Medulla oblongata (tissue), 1 donor: ENCODE measurements at regions not wholly inside any gene's neighbourhood (a gene's known extent, or its start where the extent isn't known, plus 50 kb on each side); places are given as distances from the start of the nearest gene placed in this dataset.
A peak's percentile ranks its signal among the peaks of the same experiment; 100 is the strongest.

ENCODE experiments used
- DNase-seq: peaks from one replicate; pipeline ENCODE4 v3.0.0-alpha.2; 2015; ENCODE audit errors: extremely low spot score

DNA sequence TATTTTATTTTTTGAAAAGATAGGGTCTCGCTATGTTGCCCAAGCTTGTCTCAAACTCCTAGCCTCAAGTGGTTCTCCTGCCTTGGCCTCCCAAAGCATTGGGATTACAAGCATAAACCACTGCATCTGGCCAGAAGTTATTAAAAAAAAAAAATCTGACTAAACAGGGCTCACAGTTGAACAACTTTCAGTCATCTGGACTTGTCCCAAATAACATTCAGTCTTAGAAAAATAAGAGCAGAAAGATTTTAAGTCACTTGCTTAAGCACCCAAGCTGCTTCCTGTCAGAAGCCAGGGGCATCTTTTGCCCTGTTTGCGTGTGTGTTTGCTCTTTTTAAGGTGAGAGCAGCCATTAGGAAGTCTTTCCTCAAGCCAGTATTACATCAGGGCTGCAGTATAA, 286.8 kb downstream of the LMO4 start:
- DNase-seq, result no peak

DNA sequence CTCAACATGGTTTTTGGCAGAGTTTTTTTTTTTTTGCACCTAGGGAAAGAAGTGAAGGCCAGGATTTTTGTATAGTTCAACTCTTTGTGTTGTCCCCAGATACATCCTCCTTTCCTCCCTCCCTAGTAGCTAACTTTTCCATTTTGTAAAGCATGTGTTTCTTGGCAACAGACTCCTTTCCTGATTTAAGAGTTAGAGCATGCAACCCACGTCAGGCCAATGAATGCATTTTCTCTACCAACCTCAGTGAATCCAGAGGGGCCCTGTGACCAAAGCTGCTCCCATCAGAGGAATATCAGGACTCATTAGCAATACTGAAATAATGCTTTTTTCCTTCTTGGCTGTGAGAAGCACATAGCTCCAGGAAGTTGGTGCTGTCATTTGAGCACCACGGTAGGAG, 287.2 kb downstream of the LMO4 start:
- no peak for DNase-seq

DNA sequence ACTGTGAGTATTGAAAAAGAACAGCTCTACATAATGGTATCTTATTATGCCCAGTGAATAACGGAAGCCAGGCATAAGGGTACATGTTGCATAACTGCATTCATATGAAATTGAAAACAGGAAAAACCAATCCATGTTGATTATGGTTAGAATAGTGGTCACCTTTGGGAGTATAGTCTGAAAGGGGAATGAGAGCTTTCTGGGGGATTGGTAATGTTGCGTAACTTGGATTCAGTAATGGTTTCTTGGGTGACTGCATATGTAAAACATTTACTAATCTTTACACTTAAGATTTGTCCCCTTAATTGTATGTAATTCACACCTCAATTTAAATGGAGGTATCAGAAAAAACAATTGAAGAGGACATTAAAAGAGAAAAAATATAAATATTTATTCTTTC, 292.1 kb downstream of the LMO4 start:
- DNase-seq, result no peak

DNA sequence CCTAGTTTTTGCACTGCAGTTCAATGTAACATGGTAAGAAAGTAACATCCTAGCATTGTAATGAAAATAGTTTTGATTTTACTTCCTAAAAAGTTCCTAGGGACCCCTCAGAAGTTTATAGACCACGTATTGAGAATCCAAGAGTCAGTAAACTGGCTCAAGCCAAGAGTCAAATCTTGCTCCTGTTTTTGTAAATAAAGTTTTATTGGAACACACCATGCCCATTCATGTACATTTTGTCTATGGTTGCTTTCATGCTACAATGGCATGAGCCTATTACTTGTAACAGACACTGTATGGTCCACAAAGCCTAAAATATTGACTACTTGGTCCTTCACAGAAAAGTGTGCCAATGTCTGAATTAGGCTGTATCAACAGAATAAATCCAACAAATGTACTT, 301.0 kb downstream of the LMO4 start:
- DNase-seq, result no peak

DNA sequence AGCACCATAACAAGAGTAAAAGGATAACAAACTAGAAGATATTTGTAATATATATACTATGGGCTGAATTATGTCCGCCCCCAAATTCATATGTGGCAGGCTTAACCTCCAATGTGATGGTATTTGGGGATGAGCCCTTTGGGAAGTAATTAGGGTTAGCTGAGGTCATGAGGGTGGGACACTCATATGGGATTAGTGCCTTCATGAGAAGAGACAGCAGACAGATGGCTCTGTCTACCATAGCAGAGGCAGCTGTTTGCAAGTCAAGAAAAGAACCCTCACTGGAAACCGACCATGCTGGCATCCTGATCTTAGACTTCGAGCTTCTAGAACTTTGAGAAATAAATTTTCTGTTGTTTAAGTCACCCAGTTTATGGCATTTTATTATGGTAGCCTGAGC, 303.6 kb downstream of the LMO4 start:
- DNase-seq, result no peak

DNA sequence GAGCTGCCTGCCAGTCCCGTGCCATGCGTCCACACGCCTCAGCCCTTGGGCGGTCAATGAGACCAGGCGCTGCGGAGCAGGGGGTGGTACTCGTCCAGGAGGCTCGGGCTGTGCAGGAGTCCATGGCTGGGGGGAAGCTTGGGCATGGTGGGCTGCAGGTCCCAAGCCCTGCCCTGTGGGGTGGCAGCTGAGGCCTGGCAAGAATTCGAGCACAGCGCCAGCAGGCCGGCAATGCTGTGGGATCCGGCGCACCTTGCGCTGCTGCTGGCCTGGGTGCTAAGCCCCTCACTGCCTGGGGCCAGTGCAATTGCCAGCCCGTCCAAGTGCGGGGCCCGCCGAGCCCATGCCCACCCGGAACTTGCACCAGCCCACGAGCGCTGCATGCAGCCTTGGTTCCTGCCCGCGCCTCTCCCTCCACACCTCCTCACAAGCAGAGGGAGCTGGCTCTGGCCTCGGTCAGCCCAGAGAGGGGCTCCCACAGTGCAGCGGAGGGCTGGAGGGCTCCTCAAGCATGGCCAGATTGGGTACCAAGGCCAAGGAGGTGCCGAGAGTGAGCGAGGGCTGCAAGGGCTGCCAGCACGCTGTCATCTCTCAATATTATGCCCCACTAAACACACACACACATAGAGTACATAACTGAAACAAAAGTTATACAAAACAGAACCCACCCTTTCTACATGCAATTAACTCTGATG, 307.7 kb downstream of the LMO4 start:
- no peak for DNase-seq

DNA sequence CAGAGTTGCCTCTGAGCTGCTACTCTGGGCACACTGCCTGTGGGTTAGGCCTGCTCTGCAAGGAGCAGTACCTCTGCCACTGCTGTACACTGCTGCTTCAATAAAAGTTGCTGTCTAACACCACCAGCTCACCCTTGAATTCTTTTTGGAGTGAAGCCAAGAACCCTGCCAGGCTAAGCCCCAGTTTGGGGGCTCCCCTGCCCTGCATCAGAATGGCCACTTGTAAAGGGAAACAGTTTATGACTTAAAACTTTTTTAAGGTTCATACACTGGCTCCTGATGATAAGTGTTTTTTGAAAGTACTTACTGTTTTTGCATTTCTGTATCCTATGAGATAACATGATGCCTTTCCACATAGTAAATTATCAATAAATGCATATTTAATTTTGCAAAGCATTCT, 310.0 kb downstream of the LMO4 start:
- DNase-seq, result no peak

DNA sequence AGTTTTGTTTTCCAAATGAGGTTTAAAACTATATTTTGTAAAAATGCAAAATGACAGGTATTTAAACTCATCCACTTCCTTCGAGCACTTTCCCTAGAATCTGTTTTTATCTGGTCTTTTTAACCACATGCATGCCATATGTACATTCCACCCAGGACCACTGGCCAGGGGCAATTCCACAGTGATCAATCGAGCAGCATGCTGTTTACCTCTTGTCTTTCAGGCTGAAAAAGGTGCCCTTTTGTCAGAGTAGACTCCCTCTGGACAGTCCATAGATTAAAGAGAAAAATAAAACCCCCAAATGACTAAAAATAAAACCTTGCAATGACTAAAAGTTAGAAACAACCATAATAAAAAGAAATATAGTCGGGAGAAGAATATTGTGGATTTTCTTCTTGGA, 313.3 kb downstream of the LMO4 start:
- DNase-seq, result no peak

DNA sequence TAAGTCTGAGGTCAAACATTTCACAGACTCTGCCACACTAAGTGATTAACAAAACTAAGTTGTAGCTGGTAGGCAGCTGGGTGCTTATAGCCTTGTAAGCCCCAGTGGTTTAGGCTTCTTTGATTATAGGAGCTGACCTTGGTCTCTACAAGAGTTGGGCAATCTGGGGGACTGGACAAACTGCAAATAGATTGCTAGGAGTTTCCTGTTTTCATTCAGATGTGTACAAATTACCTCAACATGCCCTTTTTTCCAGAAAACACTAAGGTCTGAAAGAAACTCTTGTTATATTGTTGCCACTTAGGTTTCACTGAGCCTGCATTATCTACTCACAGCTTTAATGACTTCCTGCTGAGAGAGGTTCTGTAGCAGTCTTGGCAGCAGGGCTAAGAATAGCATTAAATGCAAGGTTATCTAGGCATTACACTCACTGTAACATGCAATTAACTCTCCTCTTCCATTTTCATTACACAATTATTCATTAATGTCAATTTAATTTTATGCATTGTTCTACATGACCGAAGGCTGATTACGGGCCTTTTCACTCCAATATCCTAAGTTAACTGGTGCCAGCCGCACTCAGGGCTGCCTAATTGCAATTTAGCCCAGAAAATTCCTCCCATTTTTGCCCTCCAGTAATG, 314.0 kb downstream of the LMO4 start:
- no peak for DNase-seq

DNA sequence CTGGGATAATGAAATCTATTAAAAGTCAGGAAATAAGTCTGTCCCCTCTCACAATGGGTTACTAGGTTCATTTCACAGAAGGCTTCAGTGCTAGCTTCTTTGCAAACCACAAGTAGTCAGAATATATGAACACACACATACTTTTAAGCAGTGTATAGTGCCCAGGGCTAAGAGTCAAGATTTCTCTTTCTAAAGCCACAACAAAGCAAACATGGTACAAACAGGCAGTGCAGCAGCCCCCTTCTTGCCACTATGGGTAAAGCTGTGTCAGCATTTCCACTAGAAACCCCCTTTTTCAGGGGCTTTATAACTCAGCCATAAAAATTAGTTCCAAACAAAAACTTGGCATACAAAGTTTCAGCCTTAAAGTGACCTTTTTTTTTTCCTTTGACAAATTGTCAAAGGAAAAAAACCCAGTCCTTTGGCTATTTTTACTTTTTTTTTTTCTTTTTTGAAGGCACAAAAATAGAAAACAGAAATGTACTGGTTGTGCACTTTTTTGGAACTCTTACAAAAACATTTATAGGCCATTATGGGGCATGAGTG, 315.4 kb downstream of the LMO4 start:
- DNase-seq, result no peak

DNA sequence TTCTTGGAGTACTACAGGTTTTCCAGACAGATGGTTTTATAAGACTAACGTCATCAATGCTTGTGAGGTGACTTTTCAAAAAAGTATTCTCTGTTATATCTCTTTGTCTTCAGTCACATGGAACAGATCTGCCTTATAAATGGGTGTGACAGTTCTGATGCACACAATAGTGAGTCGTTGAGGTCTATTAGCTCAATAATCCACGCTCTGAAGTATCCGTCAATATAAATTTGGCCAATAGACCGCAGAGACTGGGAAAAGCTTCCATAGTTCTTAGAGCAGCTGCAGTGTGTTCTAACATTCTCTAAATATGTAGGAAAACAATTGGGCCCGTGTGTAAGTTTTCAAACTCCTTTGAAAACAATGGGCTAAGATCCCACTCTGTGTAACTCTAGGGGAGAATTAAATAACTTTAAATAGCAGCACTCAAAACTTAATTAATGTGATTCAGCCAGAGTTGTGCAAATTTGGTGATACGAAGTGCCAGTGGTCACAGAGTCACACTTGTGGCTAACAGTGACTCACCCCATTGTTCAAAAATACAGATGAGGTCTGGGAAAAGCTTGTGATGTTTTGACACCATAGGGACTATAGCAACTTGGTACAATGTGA, 316.0 kb downstream of the LMO4 start:
- peak; percentile 44 for DNase-seq

DNA sequence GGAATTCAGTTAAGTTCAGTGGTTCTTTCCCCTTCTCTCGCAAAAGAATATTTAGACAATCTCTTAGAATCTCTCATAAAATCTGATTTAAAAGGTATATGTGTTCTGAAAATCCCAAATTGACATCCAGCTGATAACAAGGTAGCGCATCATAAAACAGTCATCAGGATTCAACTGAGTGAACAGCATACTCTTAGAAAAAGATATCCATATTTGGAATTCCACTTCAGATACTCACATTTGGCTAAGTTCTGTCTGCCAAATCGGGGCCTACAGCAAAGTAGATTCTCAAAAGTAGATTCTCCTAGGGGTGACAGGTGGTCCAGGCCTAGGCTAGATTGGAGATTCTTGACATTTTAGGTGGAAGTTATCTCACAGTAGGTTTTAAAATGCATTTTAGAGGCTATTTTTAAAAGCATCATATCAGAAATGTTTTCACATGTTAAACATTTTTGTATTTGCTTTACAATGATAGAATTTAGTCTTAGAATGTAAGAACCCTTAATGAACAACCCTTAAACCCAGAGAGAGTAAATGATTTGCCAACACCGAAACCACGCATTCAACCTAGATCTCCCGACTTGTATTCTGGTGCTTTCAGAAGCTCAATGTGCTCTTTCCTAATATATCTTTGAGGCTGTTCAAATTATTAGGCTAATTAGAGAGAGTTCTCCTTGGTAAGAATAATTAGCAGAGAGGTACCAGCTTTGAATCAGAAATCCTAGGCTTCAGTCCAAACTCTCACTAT, 318.9 kb downstream of the LMO4 start:
- no peak for DNase-seq

DNA sequence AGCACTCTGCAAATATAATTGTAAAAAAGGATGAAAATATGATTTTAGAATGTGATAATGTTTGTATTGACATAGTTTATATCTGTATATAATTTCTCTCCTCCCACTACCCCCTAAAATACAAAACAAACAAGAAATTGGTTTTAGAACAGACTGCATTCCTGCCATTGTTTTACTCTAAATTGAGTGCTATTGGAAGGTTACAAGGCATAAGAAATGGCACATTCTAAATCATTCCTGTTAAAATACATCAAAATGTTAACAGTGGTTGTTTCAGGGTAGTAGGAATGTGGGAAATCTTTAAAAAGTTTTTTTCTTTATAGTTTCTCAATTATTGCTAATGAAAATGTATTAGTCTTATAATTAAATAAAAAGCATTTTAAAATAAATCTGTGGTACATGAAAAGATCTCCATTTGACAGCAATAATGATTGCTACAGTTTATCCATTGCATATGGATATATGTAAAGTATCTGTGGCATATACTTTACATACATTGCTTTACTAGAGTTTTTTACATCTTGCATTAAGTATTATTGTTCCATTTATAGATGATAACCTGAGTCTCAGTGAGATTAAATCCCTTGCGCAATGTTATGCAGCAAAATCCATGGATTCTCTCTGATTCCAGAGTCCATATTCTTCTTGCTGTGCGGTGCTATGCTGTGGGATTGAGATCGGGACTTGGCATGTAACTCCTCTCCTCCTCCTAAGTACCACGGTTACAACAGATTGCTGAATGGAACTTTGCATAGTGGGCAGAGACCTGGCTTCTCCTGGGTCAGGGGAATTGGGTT, 319.8 kb downstream of the LMO4 start:
- DNase-seq, result no peak

DNA sequence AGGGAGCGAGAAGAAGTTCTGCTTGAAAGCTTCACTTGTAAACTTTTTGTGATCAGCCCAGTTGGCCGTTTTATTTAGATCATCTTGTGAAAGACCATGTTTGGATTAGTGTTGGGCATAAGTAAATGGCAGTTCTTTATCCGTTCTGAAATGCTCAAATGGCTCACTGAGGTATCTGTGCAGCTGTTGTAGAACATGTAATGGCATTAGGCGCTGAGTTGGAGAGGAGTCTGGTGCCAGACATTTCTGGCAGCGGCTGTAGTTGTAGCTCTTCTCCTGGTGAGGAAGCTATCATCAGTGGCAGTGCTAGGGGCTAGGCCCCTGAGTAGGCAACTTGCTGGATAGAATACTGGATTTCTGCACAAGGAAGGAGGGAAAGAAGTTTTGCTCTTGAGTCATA, 321.6 kb downstream of the LMO4 start:
- no peak for DNase-seq

DNA sequence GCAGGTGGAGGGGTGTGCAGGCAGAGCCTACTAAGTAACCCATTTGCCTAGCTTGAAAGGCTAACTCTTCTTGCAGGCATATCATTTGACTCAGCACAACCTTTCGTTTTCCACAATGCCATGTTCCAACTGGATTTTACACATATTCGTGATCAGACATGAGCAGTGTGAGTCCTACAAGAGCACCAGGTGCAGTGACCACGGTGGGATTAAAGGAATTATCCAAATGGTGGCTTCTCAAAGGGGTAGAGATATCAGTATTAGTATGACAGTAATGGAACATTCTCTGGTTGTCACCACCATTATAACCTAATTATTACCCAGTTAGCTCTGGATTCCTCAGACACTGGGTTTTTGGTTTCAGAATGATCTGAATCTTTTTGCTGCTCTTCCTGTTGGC, 323.5 kb downstream of the LMO4 start:
- no peak for DNase-seq

DNA sequence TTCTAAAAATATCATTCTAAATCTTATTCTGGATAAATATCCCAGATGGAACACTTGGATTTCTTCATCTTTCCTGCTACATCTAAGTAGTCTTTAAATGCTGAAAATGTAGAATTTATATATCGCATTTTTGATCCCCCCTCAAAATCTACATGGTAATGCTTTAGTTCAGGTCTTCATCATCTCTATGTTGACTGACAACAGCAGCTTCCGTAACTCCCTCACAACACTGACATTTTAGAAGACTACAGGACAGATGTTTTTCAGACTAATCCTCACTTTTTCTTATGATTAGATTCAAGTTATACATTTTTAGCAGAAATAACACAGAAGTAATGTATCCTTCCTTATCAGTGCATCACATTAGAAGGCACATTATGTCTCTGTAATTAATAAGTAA, 336.5 kb downstream of the LMO4 start:
- no peak for DNase-seq

DNA sequence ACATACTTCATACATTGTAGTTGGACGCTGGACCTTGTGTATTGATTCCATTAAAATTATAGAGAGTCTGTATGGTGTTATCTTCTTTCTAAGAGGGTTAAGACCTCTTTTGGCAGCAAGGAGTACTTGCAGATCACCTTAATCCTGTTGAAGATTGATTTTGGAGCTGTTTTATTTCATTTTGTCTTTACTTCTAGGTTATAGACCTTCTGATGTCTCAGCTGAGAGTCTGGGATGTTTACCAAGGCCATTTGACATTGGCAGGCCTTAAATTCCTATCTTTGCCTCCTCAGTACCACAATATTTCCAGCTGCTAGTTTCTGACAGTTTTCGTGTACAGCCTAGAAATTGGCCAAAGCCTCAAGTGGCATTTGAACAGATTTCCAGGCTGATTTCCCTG, 338.0 kb downstream of the LMO4 start:
- no peak for DNase-seq

DNA sequence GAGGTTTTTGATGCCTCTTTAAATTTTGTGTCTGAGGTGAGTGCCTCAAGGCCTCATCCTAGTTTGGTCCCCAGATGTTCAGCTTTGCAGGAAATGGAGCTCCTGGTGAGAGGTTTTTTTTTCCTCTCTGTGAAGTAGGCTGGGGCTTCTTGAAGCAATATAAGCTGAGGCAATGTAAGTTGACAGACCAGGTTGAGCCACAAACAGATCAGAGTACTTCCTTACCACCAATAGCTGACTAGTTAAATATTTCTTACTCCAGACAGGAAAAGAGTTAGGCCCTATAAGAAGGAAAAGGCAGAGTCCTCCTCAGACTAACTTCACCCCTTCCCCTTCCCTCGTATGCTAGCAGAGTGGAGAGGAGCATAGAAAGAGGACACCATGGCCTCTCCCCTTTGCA, 341.0 kb downstream of the LMO4 start:
- no peak for DNase-seq

DNA sequence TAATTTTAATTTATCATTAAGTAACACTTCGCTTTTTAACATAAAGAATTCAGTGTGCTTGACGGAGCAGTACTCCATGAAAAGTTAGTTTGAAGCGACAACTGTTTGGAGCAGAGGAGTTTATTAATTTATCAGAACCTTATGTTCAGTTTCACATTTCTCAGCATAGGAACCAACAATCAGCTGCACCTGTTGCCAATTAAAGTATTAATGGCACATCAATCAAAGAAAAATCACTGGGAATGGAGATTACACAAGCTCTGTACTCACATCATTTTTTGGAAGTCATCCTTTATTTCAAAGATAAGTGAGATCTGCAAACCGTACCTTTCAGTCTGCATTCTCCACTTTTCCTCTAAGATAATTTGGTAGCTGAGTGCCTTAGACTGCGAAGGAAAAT, 344.6 kb downstream of the LMO4 start:
- no peak for DNase-seq

DNA sequence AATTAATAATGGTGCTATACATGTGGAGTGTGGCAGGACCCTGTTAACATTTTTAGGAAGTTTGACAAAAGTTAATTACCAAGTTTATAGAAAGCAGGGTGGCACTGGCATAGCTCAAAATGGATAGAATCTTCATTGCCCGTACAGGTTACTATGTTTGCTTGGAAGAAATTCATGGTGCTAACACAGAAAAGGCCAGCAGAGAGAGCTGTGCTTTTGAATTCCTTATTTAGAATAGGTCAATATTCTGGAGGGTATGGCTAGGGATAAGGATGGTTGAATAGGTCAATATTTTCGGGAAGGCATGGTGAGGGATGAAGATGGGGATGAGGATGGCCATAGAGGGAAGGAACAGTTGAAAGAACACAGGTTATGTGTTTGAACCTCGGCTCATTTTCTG, 345.1 kb downstream of the LMO4 start:
- no peak for DNase-seq

DNA sequence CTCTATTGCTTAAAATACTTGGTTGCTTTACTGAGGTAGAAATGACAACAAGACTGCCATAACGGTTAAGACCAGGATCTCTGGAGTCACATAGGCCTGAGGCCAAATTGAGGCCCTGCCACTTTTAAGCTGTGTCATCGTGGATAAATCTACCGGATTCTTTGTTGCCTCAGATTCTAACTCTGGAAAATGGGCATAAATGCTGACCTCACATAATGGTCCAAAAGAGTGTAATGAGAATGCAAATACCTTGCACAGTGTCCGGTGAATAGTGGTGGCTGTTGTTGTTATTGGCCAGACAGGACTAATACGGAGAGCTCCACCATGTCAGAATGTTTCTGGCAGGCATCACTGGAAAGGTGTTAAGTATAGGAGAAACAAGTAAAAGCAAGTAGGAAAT, 346.1 kb downstream of the LMO4 start:
- DNase-seq, result no peak

DNA sequence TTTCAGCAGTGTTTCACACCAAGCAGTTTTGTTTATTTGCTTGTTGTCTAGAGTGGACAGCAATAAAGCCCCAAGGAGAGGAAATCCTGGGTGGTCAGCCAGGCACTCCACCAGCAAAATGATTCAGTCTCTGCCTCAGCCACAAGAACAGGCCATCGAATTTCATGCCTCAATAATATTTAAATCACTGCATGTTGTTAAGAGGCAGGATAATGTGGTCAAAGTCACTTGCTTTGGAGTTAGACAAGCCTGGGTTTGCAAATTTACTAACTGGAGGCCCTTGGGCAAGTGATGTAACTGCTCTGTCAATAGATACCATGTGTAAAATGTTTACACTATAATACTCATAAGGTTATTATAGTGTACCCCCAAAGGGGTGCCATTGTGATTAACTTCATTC, 349.6 kb downstream of the LMO4 start:
- no peak for DNase-seq
